ENCODE measurements at regions not wholly inside any gene's neighbourhood (a gene's known extent, or its start where the extent isn't known, plus 50 kb on each side); places are given as distances from the start of the nearest gene placed in this dataset.

DNA sequence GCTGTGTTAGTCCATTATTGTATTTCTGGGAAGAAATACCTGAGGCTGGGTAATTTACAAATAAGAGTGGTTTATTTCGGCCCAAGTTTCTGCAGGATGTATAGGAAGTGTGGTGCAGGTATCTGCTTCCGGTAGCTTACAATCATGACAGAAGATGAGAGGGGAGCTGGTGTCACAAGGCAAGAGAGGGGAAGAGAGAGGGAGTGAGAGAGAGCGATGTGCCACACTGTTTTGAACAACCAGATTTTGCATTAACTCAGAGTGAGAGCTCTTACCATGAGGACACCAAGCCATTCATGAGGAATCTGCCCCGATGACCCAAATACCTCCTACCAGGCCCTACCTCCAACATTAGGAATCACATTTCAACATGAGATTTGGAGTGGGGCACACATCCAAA, 627.6 kb upstream of the FRG1 start:
- DNase-seq: no peak

DNA sequence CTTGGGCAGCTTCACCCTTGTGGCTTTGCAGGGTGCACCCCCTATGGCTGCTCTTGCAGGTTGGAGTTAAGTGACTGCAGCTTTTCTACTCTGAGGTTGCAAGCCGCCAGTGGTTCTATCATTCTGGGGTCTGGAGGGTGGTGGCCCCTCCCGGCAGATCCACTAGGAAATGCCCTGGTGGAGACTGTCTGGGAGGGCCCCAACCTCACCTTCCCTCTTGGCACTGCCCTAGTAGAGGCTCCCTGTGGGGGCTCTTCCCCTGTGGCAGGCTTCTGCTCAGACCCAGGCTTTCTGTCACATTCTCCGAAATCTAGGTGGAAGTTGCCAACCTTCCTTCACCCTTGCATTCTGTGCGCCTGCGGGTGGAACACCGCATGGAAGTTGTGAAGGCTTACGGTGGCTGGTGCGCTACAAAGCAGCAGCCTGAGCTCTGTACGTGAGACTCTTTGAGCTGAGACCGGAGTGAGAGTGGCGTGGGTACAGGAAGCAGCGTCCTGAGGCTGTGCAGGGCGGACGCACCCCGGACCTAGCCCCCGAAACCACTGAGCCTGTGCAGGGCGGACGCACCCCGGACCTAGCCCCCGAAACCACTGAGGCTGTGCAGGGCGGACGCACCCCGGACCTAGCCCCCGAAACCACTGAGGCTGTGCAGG, 626.7 kb upstream of the FRG1 start:
- DNase-seq: no peak

DNA sequence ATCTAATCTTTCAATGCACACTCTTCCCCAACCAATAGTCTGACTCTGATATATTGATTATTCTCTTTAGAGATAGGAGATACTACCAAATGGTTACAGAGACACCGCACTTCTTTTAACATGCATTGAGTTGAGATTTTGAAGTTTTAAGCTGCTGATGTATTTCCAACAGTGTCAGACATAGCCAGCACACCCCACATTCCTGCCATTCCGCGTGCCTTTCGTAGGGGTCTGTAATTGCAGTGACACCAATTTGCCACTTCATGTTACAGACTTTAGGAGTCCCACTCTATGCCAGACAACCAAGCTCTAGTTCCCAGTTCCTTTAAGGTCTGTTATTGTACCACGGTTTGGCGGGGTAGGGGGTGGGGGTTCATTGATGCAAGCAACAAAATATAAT, 618.2 kb upstream of the FRG1 start:
- no peak for DNase-seq

DNA sequence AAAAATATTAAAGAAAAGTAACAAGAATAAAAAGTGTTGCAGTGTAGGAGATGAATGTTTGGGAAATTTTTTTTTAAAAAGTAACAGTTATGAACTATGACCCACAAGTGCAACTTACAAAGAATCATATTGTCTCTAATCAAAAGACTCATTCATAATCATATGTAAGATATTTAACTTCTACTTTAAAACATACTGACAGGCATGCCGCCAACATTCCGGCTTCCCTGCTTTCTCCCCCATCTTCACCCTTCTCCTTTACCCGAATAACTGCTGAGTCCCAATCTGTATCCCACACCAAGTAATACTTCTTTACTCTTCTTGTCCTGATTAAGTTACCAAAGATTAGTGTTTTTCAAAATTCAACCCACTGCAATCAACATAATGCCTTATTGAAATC, 598.8 kb upstream of the FRG1 start:
- no peak for DNase-seq

DNA sequence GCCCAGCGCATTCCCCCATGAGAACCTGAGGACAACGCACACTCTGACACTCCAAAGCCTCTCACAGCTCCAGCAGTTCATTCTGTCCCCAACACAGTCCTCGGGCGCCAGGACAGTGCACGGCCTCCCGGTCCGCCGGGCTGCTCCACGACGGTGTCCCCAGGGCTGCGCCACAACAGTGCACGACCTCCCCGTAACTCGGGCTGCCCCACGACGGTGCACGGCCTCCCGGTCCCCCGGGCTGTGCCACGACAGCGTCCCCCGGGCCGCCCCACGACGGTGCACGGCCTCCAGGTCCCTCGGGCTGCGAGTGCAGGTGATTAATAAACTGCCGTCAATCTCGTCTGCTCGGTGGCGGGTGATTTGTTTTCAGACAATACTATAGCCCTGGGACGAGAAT, 585.1 kb upstream of the FRG1 start:
- DNase-seq: no peak

DNA sequence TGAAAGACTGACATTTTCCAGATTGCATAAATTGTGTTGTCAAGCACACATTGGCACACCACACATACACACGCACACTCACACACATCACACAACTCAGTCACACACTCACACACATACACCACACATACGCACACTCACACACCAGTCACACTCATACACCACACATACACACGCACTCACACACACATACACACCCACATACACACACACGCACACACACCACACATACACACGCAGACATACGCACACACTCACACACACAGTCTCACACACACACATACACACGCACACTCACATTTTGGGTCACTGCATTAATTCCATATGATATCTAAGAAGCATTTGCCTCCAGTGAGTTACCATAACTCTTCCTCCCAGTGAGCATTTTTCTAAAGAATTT, 578.3 kb upstream of the FRG1 start:
- DNase-seq: no peak

DNA sequence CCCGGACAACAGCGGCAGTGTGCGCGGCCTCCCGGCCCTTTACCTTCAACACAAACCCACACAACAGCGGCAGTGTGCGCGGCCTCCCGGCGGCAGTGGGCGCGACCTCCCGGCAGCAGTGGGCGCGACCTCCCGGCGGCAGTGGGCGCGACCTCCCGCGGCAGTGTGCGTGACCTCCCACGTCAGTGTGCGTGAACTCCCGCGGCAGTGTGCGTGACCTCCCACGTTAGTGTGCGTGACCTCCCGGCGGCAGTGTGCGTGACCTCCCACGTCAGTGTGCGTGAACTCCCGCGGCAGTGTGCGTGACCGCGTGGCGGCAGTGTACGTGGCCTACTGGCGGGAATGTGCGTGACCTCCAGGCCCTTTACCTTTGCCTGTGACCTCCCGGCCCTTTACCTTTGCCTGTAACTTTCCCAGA, 576.6 kb upstream of the FRG1 start:
- DNase-seq: no peak

DNA sequence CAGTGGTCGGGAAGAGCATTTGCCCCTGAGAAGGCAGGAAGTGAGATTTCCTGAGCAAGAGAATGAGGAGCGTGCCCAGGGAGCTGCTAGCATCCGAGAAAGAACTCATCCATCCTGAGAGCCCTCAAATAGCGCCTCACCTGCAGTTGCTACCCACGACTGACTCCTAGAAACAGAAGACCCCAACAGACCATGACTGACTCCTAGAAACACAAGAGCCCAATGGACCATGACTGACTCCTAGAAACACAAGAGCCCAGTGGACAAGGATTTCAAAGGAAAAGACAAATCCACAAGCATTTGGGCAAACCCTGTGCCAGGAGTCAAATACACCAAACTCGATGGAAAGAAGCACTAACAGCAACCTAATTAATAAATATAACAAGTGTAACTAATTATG, 575.2 kb upstream of the FRG1 start:
- DNase-seq: no peak

DNA sequence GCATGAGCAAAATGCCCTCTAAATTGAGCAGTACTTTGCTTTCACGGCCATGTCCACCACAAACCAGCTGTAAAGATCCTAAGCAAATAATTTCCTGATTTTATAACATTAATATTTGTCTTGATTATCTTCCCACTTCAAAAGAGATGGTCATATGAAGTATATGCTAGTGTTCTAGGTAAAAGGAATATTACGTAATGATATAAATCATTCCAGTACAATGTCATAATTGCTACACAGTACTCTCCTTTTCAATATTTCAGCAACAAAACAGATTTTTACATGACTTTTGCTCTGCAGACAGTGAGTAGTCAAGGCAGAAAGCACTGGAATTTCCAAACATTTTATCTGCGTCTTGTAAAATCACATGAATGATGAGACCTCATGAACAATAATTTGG, 572.8 kb upstream of the FRG1 start:
- DNase-seq: no peak

DNA sequence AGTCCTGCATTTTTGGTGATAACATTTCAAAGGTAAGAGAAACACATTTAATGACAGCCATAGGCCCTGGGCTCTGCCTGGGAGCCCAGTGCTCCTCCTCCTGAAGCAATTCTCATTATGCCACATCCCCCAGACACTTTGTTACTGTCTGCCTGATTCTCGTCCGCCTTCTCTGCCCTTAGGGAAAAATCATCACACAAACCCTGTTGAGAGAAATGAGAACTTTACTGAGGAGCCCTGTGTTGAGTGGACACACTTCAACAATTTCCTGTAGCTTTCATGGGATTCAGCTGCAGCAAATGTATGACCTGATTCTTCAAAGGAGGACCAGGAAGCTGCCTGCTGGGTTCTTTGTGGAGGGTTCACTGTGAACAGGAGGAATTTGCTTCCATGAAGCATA, 566.5 kb upstream of the FRG1 start:
- no peak for DNase-seq

DNA sequence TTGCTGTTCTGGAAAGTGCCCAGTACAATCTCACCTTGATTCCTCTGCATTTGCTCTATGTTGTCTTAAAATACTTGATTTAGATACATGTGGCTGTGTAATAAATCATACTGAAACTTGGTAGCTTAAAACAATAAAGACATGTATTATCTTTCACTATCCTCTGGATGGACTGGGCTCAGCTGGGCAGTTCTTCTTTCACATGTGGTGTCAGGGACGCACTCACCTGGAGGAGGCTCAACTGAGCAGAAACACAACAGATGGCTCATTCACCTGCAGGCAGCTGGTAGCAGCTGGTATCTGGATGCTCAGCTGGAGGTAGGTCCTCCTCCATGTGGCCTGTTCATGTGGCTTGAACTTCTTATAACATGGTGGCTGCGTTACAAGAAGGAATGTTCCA, 563.8 kb upstream of the FRG1 start:
- no peak for DNase-seq

DNA sequence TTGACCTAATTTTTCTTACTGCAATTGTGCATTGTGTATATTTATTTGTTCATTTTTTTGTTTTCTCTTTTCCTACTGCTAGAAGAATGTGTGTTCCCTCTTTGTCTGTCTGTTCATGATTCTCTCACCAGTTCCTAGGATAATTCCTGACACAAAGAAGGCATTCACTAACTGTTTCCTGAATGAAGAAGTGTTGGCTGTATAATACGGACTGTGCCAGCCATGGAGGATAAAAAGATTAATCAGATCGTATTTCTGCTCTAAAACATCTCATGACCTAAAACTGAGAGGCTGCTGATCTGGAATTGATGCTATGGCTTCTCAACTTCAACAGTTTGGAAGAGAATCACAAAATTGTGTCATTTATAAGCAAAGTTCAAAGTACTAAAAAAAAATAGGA, 563.1 kb upstream of the FRG1 start:
- no peak for DNase-seq

DNA sequence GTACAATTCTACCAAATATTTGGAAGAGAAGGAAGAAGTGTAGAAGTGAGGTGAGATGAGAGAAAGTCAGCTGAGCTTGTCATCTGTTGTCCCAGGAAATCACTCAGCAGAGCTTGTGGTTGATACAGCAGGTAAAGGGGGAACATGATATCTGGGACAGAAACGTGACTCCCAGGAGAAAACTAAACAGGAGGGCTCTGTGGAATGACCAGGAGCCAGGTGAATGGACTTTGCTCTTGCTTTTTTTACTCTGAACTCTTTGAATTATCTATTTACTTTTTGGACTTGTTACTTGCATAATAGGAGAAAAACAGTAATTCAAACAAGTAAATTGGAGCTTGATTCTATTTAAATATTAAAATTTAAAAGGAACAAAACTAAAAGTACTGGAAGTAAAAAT, 555.6 kb upstream of the FRG1 start:
- DNase-seq: no peak

DNA sequence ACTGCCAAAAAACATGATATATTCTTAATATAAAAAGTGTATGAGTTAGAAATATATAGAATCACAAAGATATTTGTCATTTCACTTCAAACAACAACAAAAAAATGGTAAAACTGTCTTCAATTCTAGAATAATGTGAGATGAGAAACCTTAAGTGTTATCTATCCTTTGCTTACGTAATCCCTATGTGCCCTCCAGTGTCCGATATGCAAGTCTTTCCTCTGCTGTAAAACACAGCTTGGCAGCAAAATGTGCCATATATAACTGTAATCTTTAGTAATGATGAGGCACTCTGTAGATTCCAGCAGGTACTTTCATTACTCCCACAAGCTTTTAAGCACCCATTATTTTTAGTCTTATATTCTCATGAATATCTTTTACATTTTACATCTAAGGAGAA, 555.1 kb upstream of the FRG1 start:
- DNase-seq: no peak

DNA sequence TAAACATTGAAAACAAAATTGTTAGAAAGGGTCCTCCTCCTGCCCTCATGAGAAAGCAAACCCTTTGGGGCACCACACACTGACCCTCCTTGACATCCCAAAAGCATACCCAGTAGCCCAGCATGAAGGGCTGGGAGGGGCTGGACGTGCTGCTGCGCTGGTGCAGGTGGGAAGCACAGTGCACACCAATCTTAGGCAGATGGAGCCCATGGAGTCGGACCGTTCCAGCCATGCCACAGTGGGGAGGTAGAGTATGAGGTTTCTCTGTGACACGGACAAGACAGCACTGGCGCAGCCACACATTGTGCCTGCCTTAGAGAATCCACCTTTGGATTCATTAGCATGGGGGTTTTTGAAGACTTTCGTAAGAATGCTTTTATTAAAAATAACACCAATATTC, 544.2 kb upstream of the FRG1 start:
- no peak for DNase-seq

DNA sequence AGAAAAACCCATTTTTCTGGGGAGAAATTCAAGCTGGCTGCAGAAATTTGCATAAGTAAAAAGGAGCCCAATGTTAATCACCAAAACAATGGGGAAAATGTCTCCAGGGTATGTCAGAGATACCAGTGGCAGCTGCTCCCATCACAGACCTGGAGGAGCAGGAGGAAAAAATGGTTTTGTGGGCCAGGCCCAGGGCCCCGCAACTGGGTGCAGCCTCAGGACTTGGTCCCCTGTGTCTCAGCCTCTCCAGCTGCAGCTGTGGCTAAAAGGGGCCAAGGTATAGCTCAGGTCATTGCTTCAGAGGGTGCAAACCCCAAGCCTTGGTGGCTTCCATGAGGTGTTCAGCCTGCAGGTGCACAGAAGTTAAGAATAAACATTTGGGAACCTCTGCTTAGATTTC, 536.4 kb upstream of the FRG1 start:
- DNase-seq: no peak

DNA sequence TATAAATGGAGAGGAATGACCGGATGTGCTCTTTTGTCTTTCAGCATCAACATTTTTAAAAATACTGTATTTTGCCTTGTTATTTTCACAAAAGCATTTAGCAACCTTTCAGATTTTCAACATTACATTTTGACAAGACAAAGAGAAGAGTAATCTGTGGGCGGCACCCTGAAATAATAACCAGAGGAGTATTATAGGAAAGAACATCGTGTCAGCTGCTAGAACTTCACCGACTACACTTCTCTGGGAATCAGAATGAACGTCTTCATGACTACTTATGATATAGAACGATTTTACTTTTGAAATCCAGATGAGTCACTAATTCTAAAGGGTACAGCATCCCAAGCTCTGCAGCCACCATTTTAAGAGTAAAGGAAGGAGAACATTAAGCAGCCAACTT, 531.5 kb upstream of the FRG1 start:
- no peak for DNase-seq

DNA sequence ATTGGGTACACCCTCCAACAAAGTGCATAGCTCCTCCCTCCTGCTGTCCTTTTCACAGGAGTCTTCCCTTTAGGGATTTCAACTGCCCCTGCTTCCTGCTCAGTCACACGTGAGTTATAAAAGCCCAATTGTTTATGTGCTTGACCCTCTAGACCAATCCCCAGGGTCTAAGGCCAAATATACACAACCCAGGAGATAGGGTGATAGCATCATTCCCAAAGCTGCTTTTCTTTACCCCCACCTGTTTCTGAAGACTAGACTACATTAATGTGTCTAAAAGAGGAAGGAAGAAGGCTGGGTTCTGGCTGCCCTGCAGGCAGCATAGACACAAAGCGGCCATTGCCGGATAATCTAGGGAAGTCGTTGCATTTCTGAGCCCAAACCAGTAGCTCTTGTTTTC, 526.7 kb upstream of the FRG1 start:
- no peak for DNase-seq

DNA sequence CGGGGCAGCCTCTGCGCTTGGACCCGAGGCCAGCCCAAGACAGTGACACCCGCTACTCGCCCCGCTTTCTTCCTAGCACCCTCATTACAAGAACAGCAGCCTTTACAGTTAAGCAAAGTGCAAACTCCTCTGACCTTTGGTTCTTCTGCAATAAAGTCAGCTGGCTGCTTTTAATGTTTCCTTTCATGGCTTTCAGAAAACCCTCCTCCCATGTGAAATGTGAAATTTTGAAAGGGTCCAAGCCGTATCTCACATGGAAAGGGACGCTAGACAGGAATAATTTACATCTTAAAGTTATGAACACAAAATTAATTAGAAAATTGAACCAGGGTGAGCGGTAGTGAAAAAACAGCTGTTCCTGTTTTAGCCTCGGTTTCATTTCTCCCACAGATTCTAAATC, 520.1 kb upstream of the FRG1 start:
- no peak for DNase-seq

DNA sequence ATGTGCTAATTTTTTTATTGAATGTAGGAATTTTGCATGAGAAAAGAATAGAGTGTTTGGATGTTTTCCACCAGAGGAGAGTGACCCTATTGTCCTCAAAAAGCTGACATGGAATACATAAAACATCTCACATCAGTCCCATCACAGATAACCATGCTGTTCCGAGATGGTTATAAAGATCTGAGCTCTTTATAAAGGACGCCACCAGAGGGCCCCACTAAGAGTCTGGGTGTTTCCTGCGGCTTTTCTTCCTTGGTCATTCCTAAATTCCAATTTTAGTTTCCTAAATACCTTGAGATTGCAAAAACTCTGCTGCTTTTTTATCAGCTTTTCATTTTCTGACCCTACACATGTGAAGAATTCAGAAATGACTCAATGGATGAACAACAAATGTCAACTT, 504.5 kb upstream of the FRG1 start:
- no peak for DNase-seq

DNA sequence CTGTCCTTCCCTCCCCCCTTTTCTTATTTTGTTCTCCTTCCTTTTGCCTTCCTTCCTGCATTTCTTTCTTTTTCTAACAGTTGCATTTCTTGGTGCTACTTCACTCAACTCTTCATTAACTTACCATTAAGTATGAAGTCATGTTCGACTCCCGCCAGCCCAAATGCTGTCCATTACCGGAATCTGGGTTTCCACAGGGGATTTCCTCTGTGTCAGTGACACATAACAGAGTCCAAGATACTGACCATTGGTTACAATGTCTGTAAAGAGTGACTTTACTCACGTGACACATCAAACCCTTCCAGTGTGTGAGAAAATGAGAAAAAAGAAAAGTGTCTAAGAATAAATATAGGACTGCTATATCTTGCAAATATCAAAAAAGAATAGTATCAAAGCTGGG, 500.0 kb upstream of the FRG1 start:
- no peak for DNase-seq

DNA sequence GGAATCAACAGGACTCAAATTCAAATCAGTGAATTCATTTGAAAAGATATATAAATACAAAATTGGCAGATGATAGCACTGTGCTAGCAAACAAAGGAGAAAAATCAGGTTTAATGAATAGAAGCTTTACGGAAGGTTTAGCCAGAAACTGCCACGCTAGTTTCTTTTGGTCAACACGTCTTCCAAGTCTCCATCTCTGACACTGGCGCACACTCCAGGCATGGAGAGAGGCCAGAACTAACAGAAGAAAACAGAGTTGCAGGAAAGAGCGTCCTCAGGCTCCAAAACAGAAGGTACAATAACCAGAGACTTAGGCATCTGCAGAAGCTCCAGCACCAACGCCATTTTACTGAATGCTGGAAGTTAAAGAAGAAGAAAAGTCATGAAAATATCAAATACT, 497.3 kb upstream of the FRG1 start:
- DNase-seq: no peak

DNA sequence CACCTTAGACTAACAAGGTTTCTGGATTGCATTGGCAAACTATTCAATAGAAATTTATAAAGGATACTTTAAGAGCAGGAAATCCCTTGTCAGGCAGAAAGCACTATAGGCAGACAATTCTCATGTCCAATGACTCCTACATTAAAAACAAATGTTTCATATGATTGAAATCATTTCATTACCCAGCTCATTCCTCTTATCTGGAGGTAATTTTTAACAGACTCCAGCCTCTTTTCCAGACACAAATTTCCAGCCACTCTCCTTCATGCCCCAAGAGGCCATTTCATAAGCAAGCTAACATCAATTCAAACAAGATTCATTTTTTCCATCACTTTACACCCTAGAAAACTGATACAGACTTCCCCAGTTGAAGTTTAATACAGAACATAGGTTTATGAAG, 495.1 kb upstream of the FRG1 start:
- DNase-seq: no peak

DNA sequence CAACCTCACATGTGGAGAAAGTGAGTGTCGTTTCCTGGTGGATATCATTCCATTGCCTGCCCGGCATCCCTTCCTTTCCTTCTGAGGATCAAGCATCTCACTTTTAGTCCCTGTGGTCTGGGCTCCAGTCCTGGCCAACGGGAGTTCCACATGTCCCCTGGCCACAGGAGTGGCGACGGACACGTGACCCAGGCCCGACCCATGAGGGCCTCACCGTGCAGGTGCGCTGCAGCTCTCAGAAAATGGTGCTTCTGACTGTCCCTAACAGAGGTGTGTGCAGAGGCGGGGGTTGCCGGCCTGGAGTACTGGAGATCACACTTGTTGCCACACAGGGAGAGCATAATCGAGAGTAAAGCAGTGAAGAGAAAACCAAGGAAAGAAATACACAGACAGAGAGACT, 476.9 kb upstream of the FRG1 start:
- DNase-seq: no peak

DNA sequence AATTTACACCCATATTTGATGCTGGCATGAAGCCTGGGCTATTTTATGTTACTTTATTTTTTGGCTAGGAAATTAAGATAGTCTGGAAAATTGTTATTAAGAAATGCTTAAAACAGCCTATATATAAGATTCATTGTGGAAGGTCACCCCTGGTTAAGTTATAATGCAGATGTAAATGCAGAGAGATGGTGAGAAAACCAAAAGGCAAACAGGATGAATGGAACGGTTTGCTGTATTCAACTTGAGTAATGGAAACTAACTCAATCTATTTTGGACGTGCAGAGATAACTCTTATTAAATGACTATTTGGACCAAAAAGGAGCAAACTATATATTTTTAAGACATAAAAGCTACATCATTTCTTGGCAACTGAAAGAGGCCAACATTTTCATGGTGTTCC, 446.3 kb upstream of the FRG1 start:
- DNase-seq: no peak

DNA sequence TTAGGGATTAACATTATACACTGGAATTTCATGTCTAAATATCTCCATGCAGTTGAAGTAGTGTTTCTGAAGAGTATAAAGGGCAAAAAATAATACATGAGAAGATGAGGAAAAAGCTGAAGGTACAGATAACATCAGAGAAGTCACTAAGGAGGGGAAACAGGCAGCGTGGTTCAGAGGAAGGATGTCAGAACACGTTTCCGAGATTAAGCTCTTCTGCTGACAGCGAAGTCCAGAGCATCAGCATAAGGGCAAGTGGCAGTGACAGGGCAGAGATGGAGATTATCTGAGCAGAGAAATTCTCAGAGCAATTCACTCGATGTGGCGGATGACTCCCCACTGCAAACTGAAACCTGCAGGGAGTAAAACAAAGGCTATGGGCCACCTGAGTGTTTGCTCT, 443.2 kb upstream of the FRG1 start:
- DNase-seq: no peak

Measured in activated CD4-positive, alpha-beta T cell treated with anti-CD3 and anti-CD28 coated beads for 1 hour (primary cell).